Activated CD4-positive, alpha-beta T cell treated with anti-CD3 and anti-CD28 coated beads, Interleukin-2, amount 50 U/mL, for 16 hours (primary cell): ENCODE measurements at regions not wholly inside any gene's neighbourhood (a gene's known extent, or its start where the extent isn't known, plus 50 kb on each side); places are given as distances from the start of the nearest gene placed in this dataset.
"Not testable (repeated sequence)": the region's sequence is repeated elsewhere in the genome, so short reads cannot be mapped to it uniquely, and the experiment has no call there.

ENCODE experiments used
- DNase-seq: peaks from one replicate; pipeline ENCODE4 v3.0.0-alpha.2; 2020

DNA sequence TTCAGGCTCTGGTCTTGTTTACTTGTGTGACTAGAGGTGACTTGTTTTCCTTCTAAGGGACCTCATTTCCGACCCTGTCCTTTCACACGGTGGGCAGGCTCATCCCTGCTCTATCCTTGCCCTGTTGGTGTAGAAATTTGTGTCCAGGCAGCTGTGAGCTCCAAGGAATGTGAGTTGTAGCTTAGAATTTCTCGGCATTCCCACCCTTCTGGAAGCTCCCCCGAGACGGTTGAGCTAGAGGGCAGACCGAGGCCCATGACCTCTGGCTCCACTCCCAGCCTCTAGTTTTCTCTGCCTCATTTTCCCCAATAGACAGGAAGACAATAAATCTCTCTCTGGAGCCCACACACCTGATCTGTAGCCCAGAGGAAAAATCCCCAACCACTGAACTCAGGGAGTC lies 100.9 kb downstream of the NAV1 start:
- DNase-seq: no peak

DNA sequence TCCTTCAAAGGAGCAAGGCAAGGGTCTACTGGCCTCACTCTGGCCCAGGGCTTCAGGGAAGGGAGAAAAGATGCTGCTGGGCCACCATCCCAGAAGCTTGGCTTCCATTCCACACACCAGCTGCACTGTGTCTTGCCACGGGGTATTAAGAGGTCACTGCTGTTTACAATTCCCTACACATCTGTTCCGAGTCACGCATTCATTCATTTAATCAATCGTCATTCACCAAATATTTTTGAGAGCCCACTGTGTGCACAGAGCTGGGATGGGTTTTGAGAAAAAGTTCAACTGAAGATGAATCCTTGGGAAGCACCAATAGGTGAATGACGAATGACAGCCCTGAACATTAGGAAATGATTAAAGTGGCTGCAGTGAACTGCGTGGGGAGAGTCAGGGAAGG lies 101.7 kb downstream of the NAV1 start:
- DNase-seq: no peak

DNA sequence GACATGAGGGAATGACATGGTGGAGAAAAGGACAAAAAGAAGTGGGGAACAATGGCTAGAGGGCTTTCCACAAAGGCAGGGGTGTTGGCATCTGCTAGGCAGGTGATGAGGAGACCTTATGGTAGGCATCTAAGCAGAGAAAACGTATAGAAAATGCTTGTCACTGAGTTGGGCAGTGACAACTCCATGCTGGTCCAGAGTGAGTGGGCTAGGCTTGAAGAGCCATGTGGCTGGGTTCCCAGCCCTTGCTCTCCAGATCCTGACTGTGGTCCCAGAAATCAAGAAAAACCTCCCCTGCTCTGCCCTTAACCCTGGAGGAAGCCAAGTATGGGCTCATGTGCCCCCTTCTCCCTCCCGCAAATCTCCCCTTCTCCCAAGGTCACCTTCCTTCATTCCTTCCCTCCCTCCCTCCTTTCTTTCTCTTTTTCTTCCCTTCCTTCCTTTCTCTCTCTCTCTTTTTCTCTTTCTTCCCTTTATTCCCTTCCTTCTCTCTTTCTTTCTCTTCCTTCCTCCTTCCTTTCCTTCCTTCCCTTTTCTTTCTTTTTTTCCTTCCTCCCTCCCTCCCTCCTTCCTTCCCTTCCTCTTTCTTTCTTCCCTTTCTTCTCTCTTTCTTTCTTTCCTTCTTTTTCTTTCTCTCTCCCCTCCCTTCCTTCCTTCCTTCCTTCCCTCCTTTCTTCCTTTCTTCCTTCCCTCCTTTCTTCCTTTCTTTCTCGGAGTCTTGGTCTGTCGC lies 102.8 kb downstream of the NAV1 start:
- no peak for DNase-seq

DNA sequence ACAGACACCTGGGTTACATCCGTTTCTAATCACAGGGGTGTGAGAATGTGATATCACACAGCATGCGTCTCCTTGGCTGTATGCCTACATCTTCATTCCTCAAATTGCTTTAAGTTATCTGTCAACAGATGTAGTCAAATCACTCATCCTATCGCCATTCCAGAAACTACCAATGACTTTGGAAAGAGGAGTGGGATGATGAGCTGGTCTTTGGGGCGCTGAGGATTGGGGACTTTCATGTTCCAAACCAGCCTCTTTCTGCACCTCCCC lies 104.8 kb downstream of the NAV1 start:
- no peak for DNase-seq

DNA sequence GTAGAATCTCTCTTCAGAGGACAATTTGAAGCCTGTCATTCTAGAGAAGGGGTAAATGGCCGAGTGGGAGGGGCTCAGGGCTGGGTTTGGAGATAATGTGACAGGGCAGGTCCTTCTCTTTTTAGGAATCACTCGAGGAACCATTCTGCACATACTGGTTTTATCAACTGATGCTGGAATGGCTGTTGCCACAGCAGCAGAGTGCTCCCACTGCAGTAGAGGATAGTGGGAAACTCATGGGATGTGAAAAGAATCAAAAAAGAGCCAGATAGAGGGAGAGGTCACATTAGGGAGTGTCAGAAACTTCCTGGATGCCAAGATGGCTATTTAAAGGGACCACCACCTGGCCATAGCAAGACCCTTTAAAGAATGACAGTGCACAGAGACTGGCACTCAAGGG lies 105.3 kb downstream of the NAV1 start:
- DNase-seq: no peak

DNA sequence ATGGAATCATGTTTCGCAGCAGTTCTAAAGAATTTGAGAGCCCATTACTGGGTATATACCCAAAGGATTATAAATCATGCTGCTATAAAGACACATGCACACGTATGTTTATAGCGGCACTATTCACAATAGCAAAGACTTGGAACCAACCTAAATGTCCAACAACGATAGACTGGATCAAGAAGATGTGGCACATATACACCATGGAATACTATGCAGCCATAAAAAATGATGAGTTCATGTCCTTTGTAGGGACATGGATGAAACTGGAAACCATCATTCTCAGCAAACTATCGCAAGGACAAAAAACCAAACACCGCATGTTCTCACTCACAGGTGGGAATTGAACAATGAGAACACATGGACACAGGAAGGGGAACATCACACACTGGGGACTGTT lies 106.1 kb downstream of the NAV1 start:
- DNase-seq: not testable (repeated sequence)

DNA sequence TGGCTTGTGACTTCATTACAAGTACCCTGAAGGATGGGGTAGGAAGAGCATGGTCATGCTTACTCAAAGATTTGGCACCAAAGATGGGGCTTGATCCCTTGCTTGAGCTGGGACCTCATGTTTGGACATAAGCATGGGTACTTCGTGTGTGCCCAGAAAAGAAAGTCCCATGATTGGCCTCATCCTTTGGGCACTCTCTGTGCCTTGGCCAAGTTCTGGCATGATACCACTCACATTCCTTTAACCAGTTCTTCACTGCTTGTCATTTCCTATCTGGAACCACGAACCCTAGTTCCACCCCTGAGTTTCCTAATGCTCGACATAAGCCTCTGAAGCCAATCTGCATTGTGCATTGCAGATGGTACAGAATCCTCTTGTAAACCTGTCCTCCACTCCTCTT lies 107.0 kb downstream of the NAV1 start:
- DNase-seq: no peak

DNA sequence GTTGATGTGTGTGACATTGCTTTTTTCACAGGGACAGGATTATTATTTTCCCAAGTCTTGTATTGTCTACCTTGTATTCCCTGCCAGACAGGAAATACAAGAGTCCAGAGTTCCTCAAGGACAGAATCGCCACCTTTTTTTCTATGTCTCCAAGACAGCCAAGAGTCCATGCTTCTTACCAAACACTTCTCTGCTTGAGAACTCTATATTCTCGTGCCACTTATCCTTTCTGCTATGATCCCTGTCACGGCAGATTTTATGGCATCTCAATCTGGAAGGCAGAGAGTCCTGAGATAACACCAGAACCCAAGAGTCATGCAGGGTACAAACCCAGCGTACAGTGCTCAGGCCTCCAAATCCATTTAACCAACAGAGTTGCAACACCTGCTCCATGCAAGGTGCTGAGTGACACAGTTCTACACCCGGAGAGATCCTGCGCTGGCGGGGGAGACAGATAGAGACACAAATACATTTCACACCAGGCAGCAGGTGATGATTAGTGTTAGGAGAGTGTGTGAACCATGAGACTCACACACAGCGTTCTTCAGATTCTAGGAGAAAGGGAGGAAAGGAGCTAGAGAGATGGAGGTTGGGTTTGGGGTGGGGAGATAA lies 107.6 kb downstream of the NAV1 start:
- DNase-seq: no peak

DNA sequence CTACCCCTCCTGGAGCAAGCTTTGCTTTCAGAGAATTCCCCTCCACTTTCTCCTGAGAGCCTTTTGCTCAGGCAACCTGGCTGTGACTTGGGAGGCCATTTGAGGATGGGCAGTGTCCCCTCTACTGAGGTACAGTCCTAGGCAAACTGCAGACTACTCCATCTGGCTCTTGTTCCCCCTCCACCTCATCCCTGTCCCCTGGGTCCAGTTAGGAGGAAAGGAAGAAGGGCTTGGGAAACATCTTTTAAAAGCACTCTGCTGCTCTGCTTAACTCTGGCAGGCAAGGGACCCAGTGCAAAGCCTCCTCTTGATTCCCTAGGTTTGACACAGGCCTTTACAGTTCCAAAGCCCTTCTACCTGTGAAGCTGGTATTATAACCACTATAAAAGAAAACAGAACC lies 108.2 kb downstream of the NAV1 start:
- no peak for DNase-seq

DNA sequence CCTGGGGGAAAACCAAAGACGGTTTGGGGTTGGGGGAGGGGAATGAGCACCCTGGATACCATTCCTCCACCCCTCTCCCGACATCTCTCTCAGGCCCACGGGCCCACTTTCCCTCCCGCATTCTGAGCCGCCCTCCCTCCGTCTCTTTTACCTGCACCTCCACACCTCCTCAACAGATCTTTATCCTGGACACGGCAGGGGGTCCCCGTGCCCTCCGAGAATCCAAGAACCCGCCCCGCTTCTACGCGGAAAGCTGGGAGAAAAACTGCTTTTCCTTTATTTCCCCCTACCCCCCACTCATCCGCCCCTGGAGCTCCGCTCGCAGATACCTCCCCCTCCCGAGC lies 108.8 kb downstream of the NAV1 start:
- DNase-seq: no peak

DNA sequence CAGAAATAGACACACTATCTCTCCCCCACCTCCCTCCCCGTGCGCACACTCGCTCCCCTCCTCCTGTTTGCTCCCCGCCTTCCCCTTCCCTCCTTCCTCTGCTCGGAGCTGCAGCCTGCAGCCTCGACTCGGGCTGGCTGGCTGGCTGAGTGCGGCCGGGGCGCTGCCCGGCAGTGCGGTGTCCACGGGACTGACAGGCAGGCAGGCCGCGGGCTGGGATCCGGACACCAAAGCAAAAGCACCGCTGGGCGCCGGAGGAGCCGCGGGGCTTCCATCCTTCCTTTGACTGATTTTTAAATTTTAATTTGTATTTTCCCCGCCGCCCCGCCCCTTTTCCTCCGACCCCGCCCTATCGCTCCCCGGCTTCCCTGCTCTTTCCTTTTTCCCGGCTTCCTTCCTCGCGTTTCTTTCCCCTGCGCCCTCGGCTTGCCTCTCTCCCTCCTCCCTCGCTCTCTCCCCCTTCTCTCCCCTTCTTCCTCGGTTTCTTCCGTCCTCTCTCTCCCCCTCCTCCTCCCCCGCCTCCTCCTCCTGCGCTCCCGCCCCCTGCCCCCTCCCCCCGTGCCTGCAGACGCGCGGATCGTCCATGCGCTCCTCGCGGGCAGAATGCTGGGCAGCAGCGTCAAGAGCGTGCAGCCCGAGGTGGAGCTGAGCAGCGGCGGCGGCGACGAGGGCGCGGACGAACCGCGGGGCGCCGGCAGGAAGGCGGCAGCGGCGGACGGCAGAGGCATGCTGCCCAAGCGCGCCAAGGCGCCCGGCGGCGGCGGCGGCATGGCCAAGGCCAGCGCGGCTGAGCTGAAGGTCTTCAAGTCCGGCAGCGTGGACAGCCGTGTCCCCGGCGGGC lies 109.4 kb downstream of the NAV1 start:
- no peak for DNase-seq

DNA sequence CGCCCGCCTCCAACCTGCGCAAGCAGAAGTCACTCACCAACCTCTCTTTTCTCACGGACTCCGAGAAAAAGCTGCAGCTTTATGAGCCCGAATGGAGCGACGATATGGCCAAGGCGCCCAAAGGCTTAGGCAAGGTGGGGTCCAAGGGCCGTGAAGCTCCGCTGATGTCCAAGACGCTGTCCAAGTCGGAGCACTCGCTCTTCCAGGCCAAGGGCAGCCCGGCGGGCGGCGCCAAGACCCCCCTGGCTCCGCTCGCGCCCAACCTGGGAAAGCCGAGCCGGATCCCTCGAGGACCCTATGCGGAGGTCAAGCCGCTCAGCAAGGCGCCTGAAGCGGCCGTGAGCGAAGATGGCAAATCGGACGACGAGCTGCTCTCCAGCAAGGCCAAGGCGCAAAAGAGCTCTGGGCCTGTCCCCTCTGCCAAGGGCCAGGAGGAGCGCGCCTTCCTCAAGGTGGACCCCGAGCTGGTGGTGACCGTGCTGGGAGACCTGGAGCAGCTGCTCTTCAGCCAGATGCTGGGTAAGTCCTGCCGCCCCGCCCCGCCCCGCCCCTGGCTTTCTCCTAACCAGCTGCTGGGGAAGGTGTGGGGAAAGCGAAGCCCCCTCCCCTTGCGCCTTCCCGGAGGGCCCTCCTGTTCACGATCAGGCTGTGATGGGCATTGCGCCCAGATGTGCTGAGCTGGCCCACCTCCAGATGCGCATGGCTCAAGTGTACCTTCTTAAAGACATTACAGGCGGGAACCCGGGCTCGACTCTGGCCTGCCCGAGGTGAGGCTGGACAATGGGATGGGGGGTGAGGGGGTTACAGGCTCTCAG lies 110.2 kb downstream of the NAV1 start:
- no peak for DNase-seq

DNA sequence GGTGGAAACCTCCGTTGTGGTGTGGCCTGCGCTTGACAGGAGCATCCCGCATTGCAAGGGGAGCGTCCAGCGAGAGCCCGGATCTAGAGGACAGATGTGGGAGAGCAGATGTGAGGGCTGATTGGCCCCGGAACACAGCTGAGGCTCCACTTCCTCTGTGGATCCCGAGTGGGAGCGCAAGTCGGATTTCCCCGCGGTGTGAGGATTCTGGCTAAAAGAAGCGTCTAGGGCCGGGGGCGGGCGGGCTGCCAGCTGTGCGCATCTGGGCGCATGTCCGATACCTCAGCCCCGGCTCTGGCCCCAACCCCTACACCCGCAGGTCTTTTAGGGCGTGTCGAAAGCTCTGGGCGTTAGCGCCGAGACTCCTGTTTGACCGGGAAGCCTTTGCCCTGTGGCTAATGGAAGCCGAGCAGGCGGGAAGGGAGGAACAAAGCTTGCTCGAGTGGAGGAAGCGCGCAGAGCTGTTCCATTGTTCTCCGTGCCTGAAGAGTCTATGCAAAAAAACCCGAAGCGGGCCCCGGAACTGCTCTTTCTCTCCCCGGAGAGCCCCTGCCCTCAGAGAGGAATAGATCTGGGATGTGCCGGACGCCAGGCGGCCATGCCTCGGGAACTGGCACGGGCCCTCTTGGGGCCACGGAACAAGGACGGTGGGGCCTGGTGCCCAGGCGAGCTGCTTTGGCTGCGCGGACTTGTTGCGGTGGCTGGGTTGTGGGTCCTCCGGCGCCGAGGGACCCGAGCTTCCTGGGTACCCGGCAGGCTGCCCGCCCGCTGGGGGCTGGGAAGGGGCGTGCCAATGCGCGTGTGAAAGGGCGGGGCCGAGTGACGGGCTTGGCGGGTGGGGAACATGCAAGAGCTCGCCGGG lies 111.1 kb downstream of the NAV1 start:
- DNase-seq: no peak

DNA sequence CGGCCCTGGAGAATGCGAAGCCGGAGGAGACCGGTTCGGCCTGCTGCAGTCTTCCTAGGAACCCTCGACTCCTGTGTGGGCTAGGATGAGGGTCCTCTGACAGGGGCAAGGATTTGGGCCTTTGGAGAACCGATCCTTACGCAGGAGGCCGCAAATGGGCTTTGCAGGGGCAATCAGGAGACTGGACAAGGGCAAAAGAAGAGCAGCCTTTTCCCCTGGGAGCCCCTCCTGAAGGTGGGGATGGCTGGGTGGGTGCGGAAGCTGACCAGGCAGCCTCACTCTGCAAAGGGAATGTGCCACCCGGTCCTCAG lies 111.7 kb downstream of the NAV1 start:
- no peak for DNase-seq

DNA sequence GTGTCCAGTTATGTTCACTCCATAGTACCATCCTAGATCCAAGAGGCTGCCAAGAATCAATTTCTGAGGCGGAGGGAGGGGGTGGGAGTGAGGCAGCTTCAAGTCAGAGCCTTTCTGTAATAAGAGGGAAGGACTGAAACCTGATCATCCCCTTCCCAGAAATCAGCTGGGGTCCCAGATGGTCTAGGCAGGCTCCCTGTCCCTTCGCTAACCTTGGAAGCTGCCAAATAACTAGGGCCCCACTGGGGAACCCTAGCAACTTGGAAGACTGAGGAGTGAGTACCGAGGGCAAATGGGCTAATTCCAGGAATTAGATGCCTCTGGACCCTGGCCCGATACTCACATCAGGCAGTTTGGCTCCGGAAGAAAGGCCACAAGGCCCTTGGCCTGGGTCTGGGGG lies 113.3 kb downstream of the NAV1 start:
- no peak for DNase-seq

DNA sequence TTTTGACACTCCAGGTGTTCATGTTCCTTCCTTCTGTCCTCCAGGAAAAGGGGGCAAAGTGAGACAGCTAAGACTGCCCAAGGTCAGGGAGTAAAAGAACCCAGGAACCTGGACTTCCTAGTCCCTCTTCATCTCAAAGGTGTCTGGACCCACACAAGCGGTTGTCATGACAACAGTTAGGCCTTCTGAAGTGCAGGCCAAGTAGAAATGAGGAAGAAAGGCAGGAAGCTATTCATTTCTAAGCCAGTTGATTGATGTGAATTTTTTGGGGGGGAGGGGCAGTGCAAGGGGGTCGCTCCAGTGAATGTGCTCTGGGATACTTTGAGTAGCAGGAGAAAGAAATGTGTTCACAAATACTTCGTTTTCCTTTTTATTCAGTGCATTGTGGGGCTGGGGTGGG lies 114.3 kb downstream of the NAV1 start:
- DNase-seq: no peak

DNA sequence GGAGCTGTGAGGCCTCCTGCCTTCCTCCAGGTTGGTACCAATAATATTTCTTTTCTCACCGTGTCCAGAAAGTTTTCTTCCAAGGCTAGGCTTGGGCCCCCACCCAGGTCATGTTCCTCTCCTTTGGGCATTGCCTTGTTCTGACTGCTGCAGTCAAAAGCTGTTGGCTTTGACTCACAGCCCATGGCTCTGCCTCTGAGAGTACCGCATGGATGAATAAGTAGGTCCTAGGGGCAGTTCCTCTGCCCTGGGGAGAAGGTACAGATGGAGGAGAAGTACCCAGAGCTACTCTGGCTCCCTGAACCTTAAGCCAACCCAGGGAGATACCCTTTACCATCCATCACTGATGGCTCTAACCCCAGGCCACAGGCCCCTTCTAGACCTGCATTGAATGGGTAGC lies 115.0 kb downstream of the NAV1 start:
- no peak for DNase-seq

DNA sequence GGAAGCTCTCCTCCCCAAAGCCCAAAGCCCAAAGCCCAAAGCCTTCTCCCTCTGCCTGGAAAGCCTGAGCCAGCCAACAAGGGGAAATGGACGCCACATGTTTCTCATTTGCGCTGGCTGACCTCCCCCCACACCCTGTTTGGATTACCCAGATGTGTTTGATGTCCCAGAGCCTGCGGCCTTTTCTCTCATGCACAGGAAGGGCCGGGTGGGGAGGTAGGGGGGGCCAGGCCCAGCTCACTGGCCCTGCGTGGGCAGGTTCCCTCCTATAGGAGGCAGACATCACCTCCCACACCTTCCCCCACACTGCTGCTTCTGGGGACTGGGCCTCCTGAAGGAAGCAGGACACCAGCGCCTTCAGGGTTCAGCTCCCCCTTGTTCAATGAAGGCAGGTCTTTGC lies 116.3 kb downstream of the NAV1 start:
- DNase-seq: no peak

DNA sequence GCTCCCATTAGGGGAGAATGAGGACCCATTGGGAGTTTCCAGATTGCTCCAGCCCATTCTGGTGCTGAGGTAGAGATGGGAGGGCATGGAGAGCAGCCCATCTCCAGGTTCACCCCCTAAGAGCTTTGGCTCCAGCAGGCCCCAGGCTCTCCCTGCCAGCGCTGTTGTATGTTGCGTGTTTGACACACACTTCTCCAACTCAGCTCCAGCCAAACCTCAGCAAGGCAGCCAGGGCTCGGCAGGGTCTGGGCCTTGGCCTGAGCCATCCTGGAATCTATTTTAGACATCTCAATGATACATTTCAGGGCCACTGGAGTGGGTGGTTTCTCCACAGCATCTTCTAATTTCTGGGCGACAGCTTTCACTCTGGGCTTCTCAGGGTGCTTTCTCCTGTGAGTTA lies 117.0 kb downstream of the NAV1 start:
- DNase-seq: no peak

DNA sequence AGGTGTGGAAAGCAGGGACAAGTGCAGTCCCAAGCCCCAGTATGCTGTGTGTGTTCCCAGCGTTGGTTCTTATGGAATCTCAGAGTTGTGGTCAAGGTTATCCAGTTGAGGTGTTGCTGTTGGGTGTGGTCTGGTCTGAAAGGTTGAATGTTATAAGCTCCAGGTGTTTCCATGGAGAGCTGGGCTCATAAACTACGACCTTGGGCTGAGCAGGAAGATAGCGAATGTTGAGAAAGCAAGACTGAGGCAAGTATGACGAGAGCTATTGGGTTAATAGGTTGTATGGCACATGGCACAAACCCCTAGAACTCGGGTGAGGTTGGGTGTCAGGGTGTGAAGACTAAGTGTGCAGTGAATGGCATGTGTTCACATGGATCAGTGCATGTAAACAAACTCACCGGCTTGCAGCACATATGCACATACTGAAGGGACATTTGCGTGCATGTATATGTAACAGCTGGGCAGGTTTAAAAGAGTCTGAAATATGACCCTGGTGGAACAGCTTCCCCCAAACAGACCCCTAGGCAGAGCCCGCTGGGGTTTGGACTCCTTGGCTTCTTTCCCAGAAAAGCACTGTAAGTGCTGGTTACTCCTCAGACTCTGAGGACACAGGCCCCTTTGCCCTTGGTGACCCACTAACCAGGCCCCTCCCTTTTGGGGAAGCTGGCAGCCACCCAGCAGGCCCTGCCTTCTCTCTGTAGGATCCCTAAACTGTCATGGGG lies 117.5 kb downstream of the NAV1 start:
- DNase-seq: no peak

DNA sequence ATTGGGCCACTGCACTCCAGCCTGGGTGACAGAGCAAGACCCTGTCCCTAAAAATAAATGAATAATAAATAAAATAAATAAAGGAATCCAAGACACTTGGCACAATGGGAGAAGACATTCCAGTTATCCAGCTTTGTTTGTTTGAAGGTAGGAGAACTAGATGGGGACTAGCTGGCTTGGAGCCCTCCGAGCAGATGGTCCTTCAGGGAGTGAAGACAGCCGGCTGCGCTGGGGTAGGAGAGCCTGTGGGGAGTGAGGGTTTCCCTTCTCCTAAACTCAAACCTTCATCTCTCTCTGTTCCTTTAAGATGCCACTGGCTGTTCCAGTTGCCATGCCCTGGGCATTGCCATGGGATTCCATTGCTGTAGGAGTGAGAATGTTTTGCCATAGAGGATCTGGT lies 120.6 kb downstream of the NAV1 start:
- no peak for DNase-seq
